HEK293 (cell line): ENCODE measurements at regions not wholly inside any gene's neighbourhood (a gene's known extent, or its start where the extent isn't known, plus 50 kb on each side); places are given as distances from the start of the nearest gene placed in this dataset.

Experiments
- CTCF ChIA-PET: fragments of 350-600 bp; formaldehyde crosslinking; extraction: SDS; loops from one replicate; lab custom pipeline; 2021; ENCODE audit warnings: antibody characterized with exemption; lab: Yijun Ruan, JAX
- POLR2A ChIA-PET: fragments of 300-600 bp; formaldehyde crosslinking; extraction: SDS; loops from one replicate; lab custom pipeline; 2020; ENCODE audit warnings: antibody characterized with exemption, inconsistent platforms; lab: Yijun Ruan, JAX
- H3K27ac ChIP-seq: fragments of 200-500 bp; sonication (Bioruptor generic); 2 replicates; pipeline ENCODE4 v1.5.1; 2014; ENCODE audit warnings: low read depth, low read length, control low read depth, inconsistent platforms; ENCODE audit errors: extremely low read depth
- H3K36me3 ChIP-seq, 2 experiments: fragments of 200-500 bp in 1 of 2; sonication (Bioruptor generic) in 1 of 2; 1 replicate in 1 of 2; 2 replicates in 1 of 2; pipeline ENCODE4 v1.5.1; 2014 to 2017; ENCODE audit warnings: inconsistent platforms in 2 of 2, low read length in 2 of 2; ENCODE audit not compliant: control insufficient read depth in 2 of 2, insufficient read depth in 1 of 2
- H3K4me1 ChIP-seq: fragments of 200-500 bp; sonication (Bioruptor generic); 2 replicates; pipeline ENCODE4 v1.5.1; 2014; ENCODE audit warnings: mild to moderate bottlenecking, low read length, inconsistent platforms; ENCODE audit not compliant: control insufficient read depth, insufficient read depth
- H3K4me3 ChIP-seq: 2 replicates; pipeline ENCODE4 v1.5.1; 2011; ENCODE audit warnings: low read depth, mild to moderate bottlenecking, control low read depth, low read length, moderate library complexity
- H3K9me3 ChIP-seq: fragments of 200-500 bp; sonication (Bioruptor generic); 2 replicates; pipeline ENCODE4 v1.5.1; 2014; ENCODE audit warnings: low read depth, low read length, inconsistent platforms; ENCODE audit not compliant: control insufficient read depth, insufficient read depth
- FEZF1 ChIP-seq: fragments of 450-650 bp; formaldehyde crosslinking; IDR thresholded peaks from 2 replicates; pipeline ENCODE4 v1.5.1; 2016; ENCODE audit warnings: missing biosample characterization, missing genetic modification characterization
- GLI4 ChIP-seq: fragments of 450-650 bp; formaldehyde crosslinking; IDR thresholded peaks from 2 replicates; pipeline ENCODE4 v1.5.1; 2016; ENCODE audit warnings: missing biosample characterization, missing genetic modification characterization
- GLIS1 ChIP-seq: fragments of 450-650 bp; formaldehyde crosslinking; IDR thresholded peaks from 2 replicates; pipeline ENCODE4 v1.5.1; 2016; ENCODE audit warnings: missing biosample characterization, missing genetic modification characterization
- HOXC10 ChIP-seq: sonication (generic); formaldehyde crosslinking; IDR thresholded peaks from 2 replicates; pipeline ENCODE4 v1.8.1; 2023; ENCODE audit warnings: mild to moderate bottlenecking, missing genetic modification reagents
- KLF9 ChIP-seq: fragments of 450-650 bp; formaldehyde crosslinking; IDR thresholded peaks from 2 replicates; pipeline ENCODE4 v1.5.1; 2016; ENCODE audit warnings: missing biosample characterization, missing genetic modification characterization, low read depth
- OVOL3 ChIP-seq: fragments of 450-650 bp; formaldehyde crosslinking; IDR thresholded peaks from 2 replicates; pipeline ENCODE4 v1.5.1; 2016; ENCODE audit warnings: missing biosample characterization, missing genetic modification characterization
- PRDM2 ChIP-seq: fragments of 450-650 bp; formaldehyde crosslinking; IDR thresholded peaks from 2 replicates; pipeline ENCODE4 v1.5.1; 2016; ENCODE audit warnings: missing biosample characterization, missing genetic modification characterization, borderline replicate concordance
- REST ChIP-seq: fragments of 450-650 bp; formaldehyde crosslinking; IDR thresholded peaks from 2 replicates; pipeline ENCODE4 v1.5.1; 2016; ENCODE audit warnings: missing biosample characterization, missing genetic modification characterization
- SCRT2 ChIP-seq: fragments of 450-650 bp; formaldehyde crosslinking; IDR thresholded peaks from 2 replicates; pipeline ENCODE4 v1.5.1; 2016; ENCODE audit warnings: missing biosample characterization, missing genetic modification characterization
- WT1 ChIP-seq: fragments of 450-650 bp; formaldehyde crosslinking; IDR thresholded peaks from 2 replicates; pipeline ENCODE4 v1.5.1; 2016; ENCODE audit warnings: missing biosample characterization, missing genetic modification characterization
- ZNF473 ChIP-seq: fragments of 450-650 bp; formaldehyde crosslinking; IDR thresholded peaks from 2 replicates; pipeline ENCODE4 v1.5.1; 2017; ENCODE audit warnings: missing biosample characterization, missing genetic modification characterization
- ZNF510 ChIP-seq: fragments of 450-650 bp; formaldehyde crosslinking; IDR thresholded peaks from 2 replicates; pipeline ENCODE4 v1.5.1; 2018; ENCODE audit warnings: mild to moderate bottlenecking, missing genetic modification characterization, missing biosample characterization; ENCODE audit not compliant: insufficient replicate concordance
- ZNF544 ChIP-seq: fragments of 450-650 bp; formaldehyde crosslinking; IDR thresholded peaks from 2 replicates; pipeline ENCODE4 v1.5.0; 2017; ENCODE audit warnings: missing biosample characterization, missing genetic modification characterization
- ZNF792 ChIP-seq: fragments of 450-650 bp; formaldehyde crosslinking; IDR thresholded peaks from 2 replicates; pipeline ENCODE4 v1.5.1; 2016; ENCODE audit warnings: missing biosample characterization, missing genetic modification characterization
- TF ChIP-seq, protein P1 (sequence below): fragments of 450-650 bp; formaldehyde crosslinking; IDR thresholded peaks from 2 replicates; pipeline ENCODE4; 2016; ENCODE audit warnings: missing biosample characterization, missing genetic modification characterization

GRCh38 chr5:58202941-58203444 lies 256.9 kb downstream of the PLK2 start:
- CTCF ChIA-PET: no interaction called here
- Histone ChIP-seq H3K4me1 (peaks cover 3% of the 10 kb centered on the region), H3K27ac (no peak overlapping the region), H3K4me3 (no peak overlapping the region), H3K9me3 (no peaks in the 10 kb centered on the region), H3K36me3 (no peaks in the 10 kb centered on the region)
- no peak for TF ChIP-seq ZNF792
- POLR2A ChIA-PET: no interaction called here

DNA sequence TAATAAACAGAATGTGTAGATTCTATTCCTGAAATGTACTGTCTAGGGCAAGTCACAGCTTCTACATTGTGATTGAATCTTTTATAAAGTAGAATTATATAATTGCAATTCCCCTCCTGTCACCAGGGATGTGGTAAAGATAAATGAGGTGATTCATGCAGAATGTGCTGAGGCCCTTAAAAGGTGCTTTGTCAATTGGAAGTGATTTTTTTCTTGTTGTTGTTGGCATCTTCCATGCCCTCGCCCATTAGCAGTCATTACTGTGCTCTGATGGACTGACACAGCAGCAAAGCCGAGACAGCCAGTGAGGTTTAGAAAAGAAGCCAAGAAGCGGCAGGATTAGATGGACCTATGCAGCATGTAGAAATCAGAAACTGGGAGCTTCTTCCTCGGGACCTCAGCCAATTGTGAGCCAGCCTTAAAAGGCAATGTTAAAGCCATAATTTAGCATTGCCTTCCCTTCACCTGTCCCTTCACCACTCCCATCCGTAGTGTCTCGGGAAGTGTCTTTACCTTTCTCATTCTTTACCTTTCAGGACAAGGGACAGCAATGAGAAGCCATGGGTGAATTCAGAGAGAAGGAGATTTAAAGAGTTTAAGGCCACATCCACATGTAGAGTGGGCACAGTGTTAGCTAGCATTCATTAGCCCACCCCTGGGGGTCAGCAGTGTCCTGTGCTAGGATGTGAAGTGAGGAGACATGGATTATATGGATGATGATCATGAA lies 257.8 kb downstream of the PLK2 start:
- no peak overlapping the region for H3K27ac ChIP-seq
- TF ChIP-seq, protein P1, sequence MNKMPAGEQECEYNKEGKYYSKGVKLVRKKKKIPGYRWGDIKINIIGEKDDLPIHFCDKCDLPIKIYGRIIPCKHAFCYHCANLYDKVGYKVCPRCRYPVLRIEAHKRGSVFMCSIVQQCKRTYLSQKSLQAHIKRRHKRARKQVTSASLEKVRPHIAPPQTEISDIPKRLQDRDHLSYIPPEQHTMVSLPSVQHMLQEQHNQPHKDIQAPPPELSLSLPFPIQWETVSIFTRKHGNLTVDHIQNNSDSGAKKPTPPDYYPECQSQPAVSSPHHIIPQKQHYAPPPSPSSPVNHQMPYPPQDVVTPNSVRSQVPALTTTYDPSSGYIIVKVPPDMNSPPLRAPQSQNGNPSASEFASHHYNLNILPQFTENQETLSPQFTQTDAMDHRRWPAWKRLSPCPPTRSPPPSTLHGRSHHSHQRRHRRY (tag by site-specific recombination): no peak
- TF ChIP-seq REST (tag by site-specific recombination) (peak; percentile 72), ZNF473 (no peak)
- peaks cover 3% of the 10 kb centered on the region; the same call in 1 of the 2 replicates for H3K4me1 ChIP-seq
- H3K4me3 ChIP-seq: no peak overlapping the region
- POLR2A ChIA-PET: no interaction called here
- no peaks in the 10 kb centered on the region for H3K9me3 ChIP-seq
- CTCF ChIA-PET: interaction anchor here (0.6 kb wide), 1 partner anchor 166 kb away, joined by 3 read pairs; no protein-coding TSS in a partner anchor
- H3K36me3 ChIP-seq: no peaks in the 10 kb centered on the region

DNA sequence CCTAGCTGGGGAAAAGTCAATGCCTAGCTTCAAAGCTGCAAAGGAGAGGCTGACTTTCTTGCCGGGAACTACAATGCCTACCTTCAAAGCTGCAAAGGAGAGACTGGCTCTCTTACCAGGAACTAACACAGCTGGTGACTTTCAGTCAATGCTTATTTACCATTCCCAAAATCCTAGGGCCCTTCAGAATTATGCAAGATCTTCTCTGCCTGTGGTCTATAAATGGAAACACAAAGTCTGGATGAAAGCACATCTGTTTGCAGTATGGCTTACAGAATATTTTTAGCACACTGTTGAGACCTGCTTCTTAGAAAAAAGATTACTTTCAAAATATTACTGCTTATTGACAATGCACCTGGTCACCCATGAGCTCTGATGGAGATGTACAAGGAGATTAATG lies 259.4 kb downstream of the PLK2 start:
- H3K4me1 ChIP-seq: no peaks in the 10 kb centered on the region
- H3K27ac ChIP-seq: no peak overlapping the region
- no peaks in the 10 kb centered on the region for H3K36me3 ChIP-seq
- no peaks in the 10 kb centered on the region; the same call in 1 of the 2 replicates for H3K9me3 ChIP-seq
- ChIA-PET CTCF (no interaction called here), POLR2A (interaction anchor here (0.8 kb wide), 1 partner anchor 260 kb away, joined by 4 read pairs; the partner anchor contains the start of gene PLK2)
- no peak overlapping the region for H3K4me3 ChIP-seq
- TF ChIP-seq ZNF510 (tag by site-specific recombination) (no peak), HOXC10 (no peak), KLF9 (tag by site-specific recombination) (no peak), FEZF1 (no peak), ZNF473 (no peak), ZNF544 (tag by site-specific recombination) (no peak)
- TF ChIP-seq, protein P1 (tag by site-specific recombination): no peak

DNA sequence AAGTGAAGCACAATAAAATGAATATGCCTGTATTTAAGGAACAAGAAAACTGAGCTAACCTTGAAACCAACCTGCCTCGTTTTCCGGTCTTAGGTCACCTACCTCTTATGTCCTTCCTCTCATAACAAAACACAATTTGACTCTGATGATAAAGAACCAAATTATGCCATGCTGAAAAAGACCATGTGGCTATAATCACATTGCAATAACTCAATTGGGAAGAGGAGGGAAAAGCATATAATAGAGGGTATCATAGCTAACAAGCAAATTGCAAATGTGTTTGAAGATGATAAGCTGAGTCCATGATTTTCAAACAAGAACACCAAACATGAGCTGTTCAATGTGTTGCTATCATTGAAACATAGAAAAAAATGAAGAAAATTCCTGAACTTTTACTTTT lies 260.8 kb downstream of the PLK2 start:
- Histone ChIP-seq H3K4me3 (no peak overlapping the region), H3K36me3 (no peaks in the 10 kb centered on the region), H3K4me1 (no peaks in the 10 kb centered on the region), H3K27ac (no peak overlapping the region), H3K9me3 (no peaks in the 10 kb centered on the region; the same call in 1 of the 2 replicates)
- ChIA-PET CTCF (interaction anchor here (0.6 to 1.0 kb wide), 2 partner anchors 9 to 49 kb away, joined by 3 to 4 read pairs; no protein-coding TSS in a partner anchor), POLR2A (interaction anchor here (1.2 kb wide), 1 partner anchor 261 kb away, joined by 3 read pairs; the partner anchor contains the start of gene PLK2)
- TF ChIP-seq PRDM2 (no peak), GLI4 (tag by site-specific recombination) (no peak), OVOL3 (tag by site-specific recombination) (no peak), GLIS1 (tag by site-specific recombination) (no peak), WT1 (no peak), SCRT2 (no peak)
